BE2C (cell line): ENCODE measurements at regions not wholly inside any gene's neighbourhood (a gene's known extent, or its start where the extent isn't known, plus 50 kb on each side); places are given as distances from the start of the nearest gene placed in this dataset.
A peak's percentile ranks its signal among the peaks of the same experiment; 100 is the strongest.
"Not testable (repeated sequence)": the region's sequence is repeated elsewhere in the genome, so short reads cannot be mapped to it uniquely, and the experiment has no call there.

Experiments used
- DNase-seq: peaks from one replicate; pipeline ENCODE4 v3.0.0-alpha.2; 2020
- H3K27me3 ChIP-seq: fragments of 250-450 bp; sonication (Bioruptor Pico); 2 replicates; pipeline ENCODE4 v1.5.1; 2020; ENCODE audit warnings: mild to moderate bottlenecking
- H3K36me3 ChIP-seq: fragments of 250-450 bp; sonication (Bioruptor Pico); 2 replicates; pipeline ENCODE4 v1.5.1; 2020; ENCODE audit warnings: mild to moderate bottlenecking
- H3K4me1 ChIP-seq: fragments of 250-450 bp; sonication (Bioruptor Pico); 2 replicates; pipeline ENCODE4 v1.5.1; 2020
- H3K4me3 ChIP-seq: 2 replicates; pipeline ENCODE4 v1.5.1; 2011; ENCODE audit warnings: low read depth, low read length
- H3K9me3 ChIP-seq: fragments of 250-450 bp; sonication (Bioruptor Pico); 2 replicates; pipeline ENCODE4 v1.5.1; 2020
- TF ChIP-seq, protein P1 (sequence below): IDR thresholded peaks from 2 replicates; pipeline ENCODE4 v1.5.1; 2012; ENCODE audit warnings: mild to moderate bottlenecking, low read depth, low read length

DNA sequence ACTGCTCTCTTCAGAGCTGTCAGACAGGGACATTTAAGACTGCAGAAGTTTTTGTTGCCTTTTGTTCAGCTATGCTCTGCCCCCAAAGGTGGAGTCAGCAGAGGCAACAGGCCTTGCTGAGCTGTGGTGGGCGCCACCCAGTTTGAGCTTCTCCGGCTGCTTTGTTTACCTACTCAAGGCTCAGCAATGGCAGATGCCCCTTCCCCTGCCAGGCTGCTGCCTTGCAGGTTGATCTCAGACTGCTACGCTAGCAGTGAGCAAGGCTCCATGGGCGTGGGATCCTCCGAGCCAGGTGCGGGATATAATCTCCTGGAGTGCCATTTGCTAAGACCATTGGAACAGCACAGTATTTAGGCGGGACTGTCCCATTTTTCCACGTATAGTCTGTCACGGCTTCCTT is 371.4 kb upstream of the AMOT start:
- TF ChIP-seq, protein P1, sequence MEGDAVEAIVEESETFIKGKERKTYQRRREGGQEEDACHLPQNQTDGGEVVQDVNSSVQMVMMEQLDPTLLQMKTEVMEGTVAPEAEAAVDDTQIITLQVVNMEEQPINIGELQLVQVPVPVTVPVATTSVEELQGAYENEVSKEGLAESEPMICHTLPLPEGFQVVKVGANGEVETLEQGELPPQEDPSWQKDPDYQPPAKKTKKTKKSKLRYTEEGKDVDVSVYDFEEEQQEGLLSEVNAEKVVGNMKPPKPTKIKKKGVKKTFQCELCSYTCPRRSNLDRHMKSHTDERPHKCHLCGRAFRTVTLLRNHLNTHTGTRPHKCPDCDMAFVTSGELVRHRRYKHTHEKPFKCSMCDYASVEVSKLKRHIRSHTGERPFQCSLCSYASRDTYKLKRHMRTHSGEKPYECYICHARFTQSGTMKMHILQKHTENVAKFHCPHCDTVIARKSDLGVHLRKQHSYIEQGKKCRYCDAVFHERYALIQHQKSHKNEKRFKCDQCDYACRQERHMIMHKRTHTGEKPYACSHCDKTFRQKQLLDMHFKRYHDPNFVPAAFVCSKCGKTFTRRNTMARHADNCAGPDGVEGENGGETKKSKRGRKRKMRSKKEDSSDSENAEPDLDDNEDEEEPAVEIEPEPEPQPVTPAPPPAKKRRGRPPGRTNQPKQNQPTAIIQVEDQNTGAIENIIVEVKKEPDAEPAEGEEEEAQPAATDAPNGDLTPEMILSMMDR = no peak
- H3K9me3 ChIP-seq = no peaks in the 10 kb centered on the region
- no peaks in the 10 kb centered on the region for H3K36me3 ChIP-seq
- H3K4me3 ChIP-seq = no peak overlapping the region
- no peak for DNase-seq
- H3K4me1 ChIP-seq = no peaks in the 10 kb centered on the region
- H3K27me3 ChIP-seq = no peaks in the 10 kb centered on the region

DNA sequence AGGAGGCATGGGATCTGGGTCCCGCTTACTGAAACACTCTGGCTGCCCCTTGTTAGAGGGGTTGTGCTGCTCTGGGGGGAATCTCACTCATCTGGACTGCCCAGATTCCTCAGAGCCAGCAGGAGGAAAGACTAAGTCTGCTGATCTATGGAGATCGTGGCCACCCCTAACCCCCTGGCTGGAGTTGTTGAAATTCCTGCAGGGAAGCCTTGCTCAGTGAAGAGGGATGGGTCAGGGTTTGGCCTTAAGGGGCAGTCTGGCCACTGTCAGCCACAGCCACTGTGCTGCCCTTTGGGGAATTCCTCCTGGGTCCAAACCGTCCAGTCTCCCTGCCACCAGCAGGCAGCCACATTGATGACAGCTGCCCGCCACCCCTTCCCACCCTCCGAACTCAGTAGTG is 362.0 kb upstream of the AMOT start:
- no peaks in the 10 kb centered on the region for H3K27me3 ChIP-seq
- no peaks in the 10 kb centered on the region for H3K9me3 ChIP-seq
- no peaks in the 10 kb centered on the region for H3K4me1 ChIP-seq

DNA sequence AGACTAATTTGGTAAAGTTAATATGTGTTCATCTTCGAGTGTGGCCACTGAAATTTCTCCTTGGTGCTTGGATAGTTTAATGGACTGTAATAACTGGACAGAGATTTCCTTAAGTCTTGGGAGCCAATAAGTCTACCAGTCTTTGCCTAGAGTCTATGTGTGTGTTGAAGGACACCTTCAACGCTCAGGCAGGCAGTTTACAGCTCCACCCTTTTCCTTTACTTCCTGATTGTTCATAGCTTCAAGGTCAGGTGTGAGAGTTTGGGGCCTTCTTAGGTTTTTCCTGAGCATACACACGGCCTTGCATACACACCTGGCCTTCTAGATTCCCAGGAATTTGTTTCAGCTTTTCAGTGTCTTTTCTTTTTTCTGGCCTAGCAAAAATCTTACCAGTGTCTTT is 355.3 kb upstream of the AMOT start:
- H3K36me3 ChIP-seq = no peaks in the 10 kb centered on the region
- H3K9me3 ChIP-seq = no peaks in the 10 kb centered on the region
- no peak for DNase-seq
- no peak overlapping the region for H3K4me3 ChIP-seq
- H3K4me1 ChIP-seq = no peaks in the 10 kb centered on the region
- TF ChIP-seq, protein P1 = no peak
- no peaks in the 10 kb centered on the region for H3K27me3 ChIP-seq

More for the DNA sequence above, 362.0 kb upstream of the AMOT start:
- Histone ChIP-seq H3K36me3 (no peaks in the 10 kb centered on the region), H3K4me3 (no peak overlapping the region)
- no peak for DNase-seq
- TF ChIP-seq, protein P1 = no peak

DNA sequence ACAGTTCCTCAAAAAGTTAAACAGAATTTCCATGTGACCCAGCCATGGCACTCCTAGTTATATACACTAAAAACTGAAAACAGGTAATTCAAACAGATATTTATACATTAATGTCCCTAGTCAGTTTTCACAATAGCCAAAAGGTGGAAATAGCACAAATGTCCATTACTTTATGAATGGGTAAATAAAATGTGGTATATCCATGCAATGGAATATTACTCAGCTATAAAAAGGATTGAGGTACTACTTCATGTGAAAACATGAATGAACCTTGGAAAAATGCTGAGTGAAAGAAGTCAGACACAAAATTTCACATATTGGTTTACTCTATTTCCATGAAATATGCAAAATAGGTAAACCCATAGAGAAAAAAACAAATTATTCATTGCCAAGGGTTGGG is 351.8 kb upstream of the AMOT start:
- Histone ChIP-seq H3K27me3 (no peaks in the 10 kb centered on the region), H3K4me1 (no peaks in the 10 kb centered on the region), H3K36me3 (no peaks in the 10 kb centered on the region), H3K4me3 (no peak overlapping the region), H3K9me3 (no peaks in the 10 kb centered on the region)
- DNase-seq = no peak
- TF ChIP-seq, protein P1 = no peak

DNA sequence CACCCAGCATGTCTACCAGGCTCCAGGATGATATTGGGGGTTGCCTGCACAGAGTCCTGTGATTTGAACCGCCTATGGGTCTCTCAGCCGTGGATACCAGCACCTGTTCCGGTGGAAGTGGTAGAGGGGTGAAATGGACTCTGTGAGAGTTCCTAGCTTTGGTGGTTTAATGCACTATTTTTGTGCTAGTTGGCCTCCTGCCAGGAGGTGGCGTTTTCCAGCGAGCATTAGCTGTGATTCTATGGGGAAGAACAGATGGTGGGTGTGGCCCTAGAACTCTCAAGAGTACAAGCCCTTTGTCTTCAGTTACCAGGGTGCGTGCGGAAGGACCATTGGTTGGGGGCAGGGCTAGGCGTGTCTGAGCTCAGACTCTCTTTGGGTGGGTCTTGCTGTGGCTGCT is 316.9 kb upstream of the AMOT start:
- no peaks in the 10 kb centered on the region for H3K27me3 ChIP-seq
- no peaks in the 10 kb centered on the region for H3K4me1 ChIP-seq
- no peak overlapping the region for H3K4me3 ChIP-seq
- H3K9me3 ChIP-seq = no peaks in the 10 kb centered on the region
- DNase-seq = peak; percentile 21
- TF ChIP-seq, protein P1 = no peak
- H3K36me3 ChIP-seq = no peaks in the 10 kb centered on the region

DNA sequence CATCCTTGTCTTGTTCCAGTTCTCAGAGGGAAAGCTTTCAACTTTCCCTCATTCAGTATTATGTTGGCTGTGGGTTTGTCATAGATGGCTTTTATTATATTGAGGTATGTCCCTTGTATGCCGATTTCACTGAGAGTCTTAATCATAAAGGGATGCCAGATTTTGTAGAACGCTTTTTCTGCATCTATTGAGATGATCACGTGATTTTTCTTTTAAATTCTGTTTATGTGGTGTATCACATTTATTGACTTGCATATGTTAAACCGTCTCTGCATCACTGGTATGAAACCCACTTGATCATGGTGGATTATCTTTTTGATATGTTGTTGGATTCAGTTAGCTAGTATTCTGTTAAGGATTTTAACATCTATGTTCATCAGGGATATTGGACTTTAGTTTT is 313.7 kb upstream of the AMOT start:
- H3K9me3 ChIP-seq, H3K4me3 ChIP-seq, H3K36me3 ChIP-seq, H3K4me1 ChIP-seq, H3K27me3 ChIP-seq, DNase-seq: not testable (repeated sequence)

DNA sequence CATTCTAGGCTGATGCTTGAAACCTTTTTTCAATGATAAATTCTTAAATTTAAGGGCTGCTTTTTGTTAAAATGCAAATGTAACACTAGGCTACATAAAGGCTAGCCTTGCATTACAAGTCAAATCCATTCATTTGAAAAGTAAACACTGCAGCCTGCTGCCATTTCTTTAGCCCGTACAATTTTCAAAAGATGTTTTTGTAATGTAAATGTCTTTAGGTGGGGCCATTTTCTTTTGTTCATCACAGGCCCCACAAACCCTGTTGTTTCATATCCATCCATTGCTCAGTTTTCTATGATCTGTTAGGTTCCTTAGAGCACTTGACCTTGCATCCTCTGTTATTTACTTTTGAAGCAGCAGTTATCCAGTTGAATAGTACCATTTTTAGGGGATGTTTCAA is 296.2 kb upstream of the AMOT start:
- H3K36me3 ChIP-seq = no peaks in the 10 kb centered on the region
- no peaks in the 10 kb centered on the region for H3K27me3 ChIP-seq
- DNase-seq = no peak
- H3K9me3 ChIP-seq = no peaks in the 10 kb centered on the region
- no peak overlapping the region for H3K4me3 ChIP-seq
- TF ChIP-seq, protein P1 = no peak
- no peaks in the 10 kb centered on the region for H3K4me1 ChIP-seq
